Trophoblast cell (in vitro differentiated cells and primary cell): ENCODE measurements at regions not wholly inside any gene's neighbourhood (a gene's known extent, or its start where the extent isn't known, plus 50 kb on each side); places are given as distances from the start of the nearest gene placed in this dataset.
A peak's percentile ranks its signal among the peaks of the same experiment; 100 is the strongest.

ENCODE experiments used
- DNase-seq, 2 donors: peaks; one replicate each; pipeline ENCODE4 v3.0.0-alpha.2; 2016
- H2AFZ ChIP-seq: 2 replicates; pipeline ENCODE4 v1.6.1; 2013; ENCODE audit warnings: low read length, moderate library complexity, mild to moderate bottlenecking; ENCODE audit not compliant: insufficient read depth, poor library complexity
- H2AK5ac ChIP-seq: 2 replicates; pipeline ENCODE4 v1.6.1; 2013; ENCODE audit warnings: mild to moderate bottlenecking, low read length
- H2BK120ac ChIP-seq: 2 replicates; pipeline ENCODE4 v1.6.1; 2013; ENCODE audit warnings: low read length, mild to moderate bottlenecking, moderate library complexity; ENCODE audit not compliant: insufficient read depth, poor library complexity
- H2BK12ac ChIP-seq: 2 replicates; pipeline ENCODE4 v1.6.1; 2013; ENCODE audit warnings: mild to moderate bottlenecking, low read length, moderate library complexity
- H2BK5ac ChIP-seq: 2 replicates; pipeline ENCODE4 v1.6.1; 2013; ENCODE audit warnings: low read length, low read depth, moderate library complexity, mild to moderate bottlenecking; ENCODE audit not compliant: poor library complexity
- H3K14ac ChIP-seq: 2 replicates; pipeline ENCODE4 v1.6.1; 2013; ENCODE audit warnings: mild to moderate bottlenecking, low read length
- H3K18ac ChIP-seq: 2 replicates; pipeline ENCODE4 v1.6.1; 2013; ENCODE audit warnings: mild to moderate bottlenecking, low read length
- H3K23ac ChIP-seq: 2 replicates; pipeline ENCODE4 v1.6.1; 2013; ENCODE audit warnings: low read length
- H3K27ac ChIP-seq: 2 replicates; pipeline ENCODE4 v1.5.1; 2013; ENCODE audit warnings: low read depth, mild to moderate bottlenecking, inconsistent platforms, low read length, moderate library complexity
- H3K27me3 ChIP-seq: 2 replicates; pipeline ENCODE4 v1.6.1; 2013; ENCODE audit warnings: inconsistent platforms, mild to moderate bottlenecking, low read length, moderate library complexity; ENCODE audit not compliant: insufficient read depth
- H3K36me3 ChIP-seq, 2 experiments: 1 replicate in 1 of 2; 2 replicates in 1 of 2; pipeline ENCODE4 v1.6.1; 2013; ENCODE audit warnings: low read length in 2 of 2, mild to moderate bottlenecking in 2 of 2, moderate library complexity in 1 of 2; ENCODE audit not compliant: insufficient read depth in 2 of 2, control insufficient read depth in 1 of 2
- H3K4ac ChIP-seq: 2 replicates; pipeline ENCODE4 v1.6.1; 2013; ENCODE audit warnings: low read depth, mild to moderate bottlenecking, low read length, moderate library complexity
- H3K4me1 ChIP-seq, 2 experiments: 1 replicate in 1 of 2; 2 replicates in 1 of 2; pipeline ENCODE4 v1.6.1; 2013; ENCODE audit warnings: low read length in 2 of 2, mild to moderate bottlenecking in 2 of 2, moderate library complexity in 1 of 2; ENCODE audit not compliant: insufficient read depth in 2 of 2, control insufficient read depth in 1 of 2
- H3K4me2 ChIP-seq: 2 replicates; pipeline ENCODE4 v1.6.1; 2013; ENCODE audit warnings: inconsistent platforms, mild to moderate bottlenecking, low read length, moderate library complexity
- H3K4me3 ChIP-seq: 2 replicates; pipeline ENCODE4 v1.5.1; 2013; ENCODE audit warnings: mild to moderate bottlenecking, low read depth, low read length, inconsistent platforms
- H3K79me1 ChIP-seq: one replicate; pipeline ENCODE4 v1.6.1; 2013; ENCODE audit warnings: low read length
- H3K79me2 ChIP-seq: 2 replicates; pipeline ENCODE4 v1.6.1; 2013; ENCODE audit warnings: low read length, mild to moderate bottlenecking; ENCODE audit not compliant: control insufficient read depth, insufficient read depth, poor library complexity
- H3K9ac ChIP-seq: 2 replicates; pipeline ENCODE4 v1.6.1; 2013; ENCODE audit warnings: mild to moderate bottlenecking, low read length
- H3K9me3 ChIP-seq: 2 replicates; pipeline ENCODE4 v1.6.1; 2013; ENCODE audit warnings: low read depth, mild to moderate bottlenecking, control low read depth, inconsistent platforms, low read length; ENCODE audit not compliant: insufficient read depth
- H4K12ac ChIP-seq: 2 replicates; pipeline ENCODE4 v1.6.1; 2013; ENCODE audit warnings: low read depth, mild to moderate bottlenecking, low read length, moderate library complexity
- H4K8ac ChIP-seq: 2 replicates; pipeline ENCODE4 v1.6.1; 2013; ENCODE audit warnings: low read depth, mild to moderate bottlenecking, low read length, moderate library complexity
- H4K91ac ChIP-seq: one replicate; pipeline ENCODE4 v1.6.1; 2013; ENCODE audit warnings: low read depth, mild to moderate bottlenecking, low read length, moderate library complexity
- WGBS: extraction: QIAGEN DNeasy Blood & Tissue Kit; methylation state at CpG from one replicate; pipeline ENCODE4 v1.1.7; 2013; ENCODE audit warnings: missing lambda C conversion rate; ENCODE audit not compliant: insufficient read length, insufficient coverage; ENCODE audit errors: extremely low coverage; 5-methylcytosine and 5-hydroxymethylcytosine counted together

GRCh38 chr6:122050242-122050755 is 349.2 kb upstream of the HSF2 start:
- no peak overlapping the region for H4K12ac ChIP-seq

GRCh38 chr6:122052346-122052900 is 347.0 kb upstream of the HSF2 start:
- H4K91ac ChIP-seq, result no peak overlapping the region
- no peak overlapping the region for H2BK120ac ChIP-seq
- no peak overlapping the region for H2AK5ac ChIP-seq
- no peak overlapping the region for H4K8ac ChIP-seq
- H3K27me3 ChIP-seq, result no peaks in the 10 kb centered on the region
- no peaks in the 10 kb centered on the region for H3K36me3 ChIP-seq
- DNase-seq, result no peak
- H4K12ac ChIP-seq, result no peak overlapping the region
- H3K9me3 ChIP-seq, result no peaks in the 10 kb centered on the region
- no peak overlapping the region for H3K27ac ChIP-seq
- H3K4me1 ChIP-seq, result no peaks in the 10 kb centered on the region
- no peak overlapping the region for H3K4me3 ChIP-seq
- no peak overlapping the region for H2AFZ ChIP-seq
- H3K4me2 ChIP-seq, result no peak overlapping the region
- H3K23ac ChIP-seq, result no peak overlapping the region
- no peak overlapping the region for H3K4ac ChIP-seq
- no peak overlapping the region for H3K9ac ChIP-seq
- no CpG with 5 or more reads among the region's 3 CpGs for WGBS
- no peak overlapping the region for H3K18ac ChIP-seq
- H3K79me1 ChIP-seq, result no peaks in the 10 kb centered on the region
- no peak overlapping the region for H2BK5ac ChIP-seq
- H2BK12ac ChIP-seq, result no peak overlapping the region
- no peak overlapping the region for H3K14ac ChIP-seq
- H3K79me2 ChIP-seq, result no peaks in the 10 kb centered on the region

More at GRCh38 chr6:122050242-122050755, 349.2 kb upstream of the HSF2 start:
- H4K91ac ChIP-seq, result no peak overlapping the region
- no peaks in the 10 kb centered on the region for H3K9me3 ChIP-seq
- no peak overlapping the region for H2BK120ac ChIP-seq
- H3K27me3 ChIP-seq, result no peaks in the 10 kb centered on the region
- H3K4me1 ChIP-seq, result no peaks in the 10 kb centered on the region
- H3K27ac ChIP-seq, result no peak overlapping the region
- H3K4me2 ChIP-seq, result no peak overlapping the region
- no peak overlapping the region for H3K4ac ChIP-seq
- H3K79me2 ChIP-seq, result no peaks in the 10 kb centered on the region
- H2AFZ ChIP-seq, result no peak overlapping the region
- no peak overlapping the region for H3K18ac ChIP-seq
- H2BK5ac ChIP-seq, result no peak overlapping the region
- no peak overlapping the region for H3K9ac ChIP-seq
- no peak overlapping the region for H4K8ac ChIP-seq
- H3K4me3 ChIP-seq, result no peak overlapping the region
- H2AK5ac ChIP-seq, result no peak overlapping the region
- no peak overlapping the region for H3K14ac ChIP-seq
- no peak overlapping the region for H3K23ac ChIP-seq
- no peaks in the 10 kb centered on the region for H3K79me1 ChIP-seq
- no peak for DNase-seq
- H3K36me3 ChIP-seq, result no peaks in the 10 kb centered on the region
- no peak overlapping the region for H2BK12ac ChIP-seq

- Histone ChIP-seq H3K79me2 (no peaks in the 10 kb centered on the region), H3K4ac (no peak overlapping the region), H2AK5ac (no peak overlapping the region), H3K4me3 (no peak overlapping the region), H2BK12ac (no peak overlapping the region), H2BK5ac (no peak overlapping the region), H3K9me3 (no peaks in the 10 kb centered on the region), H3K4me2 (no peak overlapping the region), H3K79me1 (no peaks in the 10 kb centered on the region), H3K18ac (no peak overlapping the region), H3K27me3 (no peaks in the 10 kb centered on the region), H4K12ac (no peak overlapping the region), H3K4me1 (no peaks in the 10 kb centered on the region), H3K23ac (no peak overlapping the region), H3K9ac (no peak overlapping the region), H4K91ac (no peak overlapping the region), H3K36me3 (no peaks in the 10 kb centered on the region), H2AFZ (no peak overlapping the region), H4K8ac (no peak overlapping the region), H2BK120ac (no peak overlapping the region), H3K27ac (no peak overlapping the region), H3K14ac (no peak overlapping the region)
- WGBS, result 100% methylated on average over 1 of the region's 4 CpGs
- DNase-seq, result peak in 1 of 2 donors; percentile 17
Observed at GRCh38 chr6:122059918-122060317, 339.5 kb upstream of the HSF2 start.

GRCh38 chr6:122061855-122062254 is 337.6 kb upstream of the HSF2 start:
- H3K9ac ChIP-seq, result no peak overlapping the region
- no peaks in the 10 kb centered on the region for H3K79me1 ChIP-seq
- no peak overlapping the region for H3K4ac ChIP-seq
- no peaks in the 10 kb centered on the region for H3K27me3 ChIP-seq
- no peak overlapping the region for H3K14ac ChIP-seq
- no peak overlapping the region for H4K8ac ChIP-seq
- H3K4me1 ChIP-seq, result no peaks in the 10 kb centered on the region
- no peak overlapping the region for H2AFZ ChIP-seq
- no peak overlapping the region for H2BK120ac ChIP-seq
- no peak overlapping the region for H3K4me2 ChIP-seq
- no peak overlapping the region for H2BK12ac ChIP-seq
- no peaks in the 10 kb centered on the region for H3K79me2 ChIP-seq
- H4K12ac ChIP-seq, result no peak overlapping the region
- no peak for DNase-seq
- no peak overlapping the region for H2BK5ac ChIP-seq
- H3K27ac ChIP-seq, result no peak overlapping the region
- no peak overlapping the region for H2AK5ac ChIP-seq
- WGBS, result 100% methylated on average over 1 of the region's 3 CpGs
- no peak overlapping the region for H3K23ac ChIP-seq
- no peak overlapping the region for H3K18ac ChIP-seq
- no peak overlapping the region for H4K91ac ChIP-seq
- H3K4me3 ChIP-seq, result no peak overlapping the region
- no peaks in the 10 kb centered on the region for H3K9me3 ChIP-seq
- H3K36me3 ChIP-seq, result no peaks in the 10 kb centered on the region
